ENCODE measurements at regions not wholly inside any gene's neighbourhood (a gene's known extent, or its start where the extent isn't known, plus 50 kb on each side); places are given as distances from the start of the nearest gene placed in this dataset.
"Not testable (repeated sequence)": the region's sequence is repeated elsewhere in the genome, so short reads cannot be mapped to it uniquely, and the experiment has no call there.

DNA sequence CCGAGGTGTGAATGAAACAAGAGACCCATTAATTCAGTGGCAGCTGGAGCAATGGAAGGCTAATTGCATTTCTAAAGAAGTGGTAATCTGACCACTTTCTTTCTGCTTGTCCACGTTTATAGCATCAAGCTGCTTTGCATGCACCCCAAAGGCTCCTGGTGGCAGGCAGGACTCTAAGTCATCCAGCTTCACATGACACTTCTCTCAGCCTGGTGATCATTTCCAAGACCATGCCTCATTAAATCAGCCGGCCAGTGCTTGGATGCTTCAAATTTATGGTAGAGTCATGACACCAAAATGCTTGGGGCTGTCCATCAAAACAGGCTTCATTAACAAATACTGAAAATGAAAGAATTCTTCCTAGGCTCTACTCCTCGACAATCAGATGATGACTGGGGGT, 614.9 kb downstream of the DOK5 start:
- WGBS, 4 donors = 29 to 48% (median 36%) methylated on average over 4 of the region's 4 CpGs
- DNase-seq = no peak
- Histone ChIP-seq H3K4me1 (replicated peaks in 1 of 2) (no peaks in the 10 kb centered on the region), H3K27me3 (no peaks in the 10 kb centered on the region), H3K27ac (no peak overlapping the region), H3K9me3 (replicated peaks in 1 of 3) (no peaks in the 10 kb centered on the region), H3K4me3 (no peak overlapping the region), H3K36me3 (replicated peaks in 1 of 2) (no peaks in the 10 kb centered on the region)
- intact Hi-C loops (cut with DNase I) = no loop called here
- TF ChIP-seq, protein P1, sequence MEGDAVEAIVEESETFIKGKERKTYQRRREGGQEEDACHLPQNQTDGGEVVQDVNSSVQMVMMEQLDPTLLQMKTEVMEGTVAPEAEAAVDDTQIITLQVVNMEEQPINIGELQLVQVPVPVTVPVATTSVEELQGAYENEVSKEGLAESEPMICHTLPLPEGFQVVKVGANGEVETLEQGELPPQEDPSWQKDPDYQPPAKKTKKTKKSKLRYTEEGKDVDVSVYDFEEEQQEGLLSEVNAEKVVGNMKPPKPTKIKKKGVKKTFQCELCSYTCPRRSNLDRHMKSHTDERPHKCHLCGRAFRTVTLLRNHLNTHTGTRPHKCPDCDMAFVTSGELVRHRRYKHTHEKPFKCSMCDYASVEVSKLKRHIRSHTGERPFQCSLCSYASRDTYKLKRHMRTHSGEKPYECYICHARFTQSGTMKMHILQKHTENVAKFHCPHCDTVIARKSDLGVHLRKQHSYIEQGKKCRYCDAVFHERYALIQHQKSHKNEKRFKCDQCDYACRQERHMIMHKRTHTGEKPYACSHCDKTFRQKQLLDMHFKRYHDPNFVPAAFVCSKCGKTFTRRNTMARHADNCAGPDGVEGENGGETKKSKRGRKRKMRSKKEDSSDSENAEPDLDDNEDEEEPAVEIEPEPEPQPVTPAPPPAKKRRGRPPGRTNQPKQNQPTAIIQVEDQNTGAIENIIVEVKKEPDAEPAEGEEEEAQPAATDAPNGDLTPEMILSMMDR (IDR thresholded peaks at IDR 0.05) = no peak
- TF ChIP-seq POLR2A (IDR thresholded peaks at IDR 0.05) = no peak

DNA sequence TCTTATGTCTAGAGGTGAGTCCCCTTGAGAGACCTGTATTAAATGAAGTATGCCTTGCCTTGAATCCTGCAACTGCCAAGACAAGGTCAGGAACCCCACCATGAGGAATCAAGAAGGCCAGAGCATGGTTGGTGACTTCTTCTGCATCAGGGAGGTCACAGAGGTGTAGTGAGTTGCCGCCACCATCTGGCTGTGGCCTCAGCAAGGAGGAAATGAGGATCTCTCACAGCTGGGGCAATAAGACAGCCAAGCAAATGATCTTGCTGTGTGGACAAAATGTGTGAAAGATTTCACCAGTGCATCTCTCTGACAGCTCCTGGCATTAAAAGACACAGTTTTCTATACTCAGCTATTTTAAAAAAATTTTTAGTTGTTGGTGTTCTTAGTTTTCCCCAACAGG, 611.0 kb downstream of the DOK5 start:
- Histone ChIP-seq H3K4me3 (no peak overlapping the region), H3K9me3 (replicated peaks in 1 of 3) (no peaks in the 10 kb centered on the region), H3K27me3 (no peaks in the 10 kb centered on the region), H3K4me1 (replicated peaks in 1 of 2) (no peaks in the 10 kb centered on the region), H3K27ac (no peak overlapping the region), H3K36me3 (replicated peaks in 1 of 2) (no peaks in the 10 kb centered on the region)
- 67 to 82% (median 71%) methylated on average over 1 of the region's 1 CpG for WGBS, 4 donors
- TF ChIP-seq POLR2A (IDR thresholded peaks at IDR 0.05) = no peak
- TF ChIP-seq, protein P1 (IDR thresholded peaks at IDR 0.05) = no peak
- intact Hi-C loops (cut with DNase I) = no loop called here
- DNase-seq = no peak

DNA sequence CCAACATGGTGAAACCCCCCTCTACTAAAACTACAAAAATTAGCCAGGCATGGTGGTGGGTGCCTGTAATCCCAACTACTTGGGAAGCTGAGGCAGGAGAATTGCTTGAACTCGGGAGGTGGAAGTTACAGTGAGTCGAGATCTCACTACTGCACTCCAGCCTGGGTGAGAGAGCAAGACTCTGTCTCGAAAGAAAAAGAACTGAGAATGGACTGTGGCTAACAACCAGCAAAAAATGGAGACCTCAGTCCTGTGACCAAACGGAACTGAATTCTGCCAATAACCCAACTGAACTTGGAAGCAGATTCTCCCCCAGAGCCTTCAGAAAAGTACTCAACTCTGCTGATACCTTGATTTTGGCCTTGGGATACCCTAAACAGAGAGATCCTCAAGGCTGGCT, 604.5 kb downstream of the DOK5 start:
- no peak for DNase-seq
- no peaks in the 10 kb centered on the region for H3K9me3 ChIP-seq (replicated peaks in 1 of 3)
- TF ChIP-seq, protein P1 (IDR thresholded peaks at IDR 0.05) = no peak
- no peak for TF ChIP-seq POLR2A (IDR thresholded peaks at IDR 0.05)
- no peak overlapping the region for H3K4me3 ChIP-seq
- 69 to 82% (median 77%) methylated on average over 4 of the region's 4 CpGs for WGBS, 4 donors
- H3K27me3 ChIP-seq = no peaks in the 10 kb centered on the region
- H3K4me1 ChIP-seq (replicated peaks in 1 of 2) = no peaks in the 10 kb centered on the region
- intact Hi-C loops (cut with DNase I) = no loop called here
- no peaks in the 10 kb centered on the region for H3K36me3 ChIP-seq (replicated peaks in 1 of 2)
- H3K27ac ChIP-seq = no peak overlapping the region

DNA sequence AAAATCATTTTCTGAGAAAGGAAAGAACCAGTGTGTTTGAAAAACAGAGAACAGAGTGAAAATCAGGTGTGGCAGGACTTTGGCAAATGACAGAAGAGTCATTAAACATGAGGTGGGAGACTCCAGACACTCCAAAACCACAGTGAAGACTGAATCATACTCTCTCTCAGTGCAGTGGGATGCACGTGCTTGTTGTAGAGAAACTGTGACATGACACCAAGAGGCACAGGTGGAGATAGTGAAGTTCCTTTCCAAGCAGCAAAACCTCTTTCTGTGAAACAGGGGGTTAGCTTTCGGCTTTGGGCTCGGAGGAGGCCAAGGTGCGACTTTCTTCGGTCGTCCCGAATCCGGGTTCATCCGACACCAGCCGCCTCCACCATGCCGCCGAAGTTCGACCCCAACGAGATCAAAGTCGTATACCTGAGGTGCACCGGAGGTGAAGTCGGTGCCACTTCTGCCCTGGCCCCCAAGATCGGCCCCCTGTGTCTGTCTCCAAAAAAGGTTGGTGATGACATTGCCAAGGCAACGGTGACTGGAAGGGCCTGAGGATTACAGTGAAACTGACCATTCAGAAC, 599.0 kb downstream of the DOK5 start:
- H3K9me3 ChIP-seq (replicated peaks in 1 of 3); H3K36me3 ChIP-seq (replicated peaks in 1 of 2); H3K4me3 ChIP-seq; DNase-seq; H3K27me3 ChIP-seq; H3K4me1 ChIP-seq (replicated peaks in 1 of 2); H3K27ac ChIP-seq; intact Hi-C loops (cut with DNase I): not testable (repeated sequence)
- 91 to 93% (median 92%) methylated on average over 19 of the region's 19 CpGs for WGBS, 4 donors

DNA sequence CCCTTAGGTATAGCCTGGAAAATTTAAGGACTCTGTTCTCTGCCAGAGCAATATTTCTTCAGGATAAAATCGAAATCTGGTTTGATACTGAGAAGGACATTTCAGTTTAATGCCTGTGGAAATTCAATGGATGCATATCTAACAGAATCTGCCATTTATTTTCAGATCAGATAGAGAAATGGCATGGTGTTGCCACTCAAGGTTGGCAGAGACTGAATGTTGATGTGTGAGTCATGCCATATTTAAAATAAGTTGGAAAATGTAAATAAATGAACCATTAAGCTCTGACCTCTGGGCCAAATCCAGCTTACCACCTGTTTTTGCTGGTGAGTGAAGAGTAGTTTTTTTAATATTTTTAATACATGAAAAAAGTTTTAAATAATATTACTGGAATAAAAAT, 594.6 kb downstream of the DOK5 start:
- H3K27me3 ChIP-seq = no peaks in the 10 kb centered on the region
- H3K9me3 ChIP-seq (replicated peaks in 1 of 3) = no peaks in the 10 kb centered on the region
- no peak for DNase-seq
- no peak overlapping the region for H3K27ac ChIP-seq
- WGBS, 4 donors = 36 to 58% (median 40%) methylated on average over 1 of the region's 1 CpG
- no peaks in the 10 kb centered on the region for H3K4me1 ChIP-seq (replicated peaks in 1 of 2)
- TF ChIP-seq, protein P1 (IDR thresholded peaks at IDR 0.05) = no peak
- no peak for TF ChIP-seq POLR2A (IDR thresholded peaks at IDR 0.05)
- intact Hi-C loops (cut with DNase I) = no loop called here
- no peaks in the 10 kb centered on the region for H3K36me3 ChIP-seq (replicated peaks in 1 of 2)
- H3K4me3 ChIP-seq = no peak overlapping the region
